Tibial artery (tissue), 4 donors: ENCODE measurements at regions not wholly inside any gene's neighbourhood (a gene's known extent, or its start where the extent isn't known, plus 50 kb on each side); places are given as distances from the start of the nearest gene placed in this dataset.

Experiments
- DNase-seq, 2 donors: peaks; one replicate each; pipeline ENCODE4 v3.0.0-alpha.2; 2019
- H3K27ac ChIP-seq, 2 donors: fragments of 200-600 bp; sonication (generic) in 1 of 2; 1 replicate in 1 of 2; 2 replicates in 1 of 2; pipeline ENCODE4 v1.5.1; 2018 to 2019; ENCODE audit warnings: mild to moderate bottlenecking in 1 of 2
- H3K27me3 ChIP-seq, 2 donors: fragments of 200-600 bp; sonication (generic) in 1 of 2; one replicate each; pipeline versions ENCODE4 v1.5.1 to v1.6.0; 2016 to 2019
- H3K36me3 ChIP-seq, 3 donors: fragments of 200-600 bp; sonication (generic) in 2 of 3; one replicate each; pipeline ENCODE4 v1.5.1; 2016 to 2019; ENCODE audit warnings: mild to moderate bottlenecking in 2 of 3
- H3K4me1 ChIP-seq, 4 donors: fragments of 200-600 bp; sonication (generic) in 2 of 4; 1 replicate in 3 of 4; 2 replicates in 1 of 4; pipeline ENCODE4 v1.5.1; 2016 to 2019
- H3K4me3 ChIP-seq, 2 donors: fragments of 200-600 bp; sonication (generic) in 1 of 2; 1 replicate in 1 of 2; 2 replicates in 1 of 2; pipeline ENCODE4 v1.5.1; 2018 to 2019; ENCODE audit warnings: mild to moderate bottlenecking in 2 of 2
- H3K9me3 ChIP-seq, 3 donors: fragments of 200-600 bp; sonication (generic) in 1 of 3; one replicate each; pipeline ENCODE4 v1.5.1; 2016 to 2019
- CTCF ChIP-seq, 2 experiments: fragments of 200-600 bp in 1 of 2; fragments of 450-650 bp in 1 of 2; IDR thresholded peaks; one replicate each; pipeline ENCODE4 v1.5.1; 2017 to 2019; ENCODE audit warnings: antibody characterized with exemption in 2 of 2, mild to moderate bottlenecking in 1 of 2, moderate library complexity in 1 of 2
- intact Hi-C: fragments of 100-400 bp; cut with DNase I; formaldehyde crosslinking; loops from one replicate; pipeline ENCODE4 v1.15.0; 2023; ENCODE audit warnings: low total_unique reads

- DNase-seq, result no peak
- Histone ChIP-seq H3K27me3 (no peaks in the 10 kb centered on the region), H3K4me1 (no peaks in the 10 kb centered on the region), H3K9me3 (peaks cover 0 to 19% (median 10%) of the 10 kb centered on the region in 3 donors), H3K4me3 (no peak overlapping the region), H3K36me3 (no peaks in the 10 kb centered on the region), H3K27ac (no peak overlapping the region)
- intact Hi-C loops, result no loop called here
- TF ChIP-seq CTCF (IDR thresholded peaks at IDR 0.05), result no peak
Measured at GRCh38 chr7:157061979-157062378, 51.5 kb upstream of the MNX1 start.

- H3K4me1 ChIP-seq, result no peaks in the 10 kb centered on the region
- H3K36me3 ChIP-seq, result no peaks in the 10 kb centered on the region
- no peak overlapping the region for H3K27ac ChIP-seq
- TF ChIP-seq CTCF (IDR thresholded peaks at IDR 0.05), result no peak
- H3K4me3 ChIP-seq, result no peak overlapping the region
- intact Hi-C loops, result no loop called here
- no peak for DNase-seq
- peaks cover 0 to 19% (median 14%) of the 10 kb centered on the region in 3 donors for H3K9me3 ChIP-seq
- H3K27me3 ChIP-seq, result no peaks in the 10 kb centered on the region
Measured at GRCh38 chr7:157065046-157065445, 54.6 kb upstream of the MNX1 start.

GRCh38 chr7:157072361-157072760 lies 61.9 kb upstream of the MNX1 start:
- H3K4me1 ChIP-seq, result no peaks in the 10 kb centered on the region
- peak in 1 of 2 donors; percentile 19 for DNase-seq
- intact Hi-C loops, result no loop called here
- peaks cover 0 to 14% (median 10%) of the 10 kb centered on the region in 3 donors for H3K9me3 ChIP-seq
- H3K4me3 ChIP-seq, result no peak overlapping the region
- peaks cover 0 to 17% of the 10 kb centered on the region in 2 donors for H3K27me3 ChIP-seq
- no peak for TF ChIP-seq CTCF (IDR thresholded peaks at IDR 0.05)
- H3K36me3 ChIP-seq, result no peaks in the 10 kb centered on the region
- H3K27ac ChIP-seq, result no peak overlapping the region

GRCh38 chr7:157073335-157073734 lies 62.9 kb upstream of the MNX1 start:
- no peaks in the 10 kb centered on the region for H3K4me1 ChIP-seq
- no peak overlapping the region for H3K4me3 ChIP-seq
- H3K27ac ChIP-seq, result no peak overlapping the region
- no peaks in the 10 kb centered on the region for H3K36me3 ChIP-seq
- H3K27me3 ChIP-seq, result peaks cover 0 to 27% of the 10 kb centered on the region in 2 donors
- intact Hi-C loops, result no loop called here
- TF ChIP-seq CTCF (IDR thresholded peaks at IDR 0.05), result no peak
- H3K9me3 ChIP-seq, result peaks cover 0 to 10% (median 10%) of the 10 kb centered on the region in 3 donors
- no peak for DNase-seq

- Histone ChIP-seq H3K4me1 (no peaks in the 10 kb centered on the region), H3K4me3 (no peak overlapping the region), H3K36me3 (no peaks in the 10 kb centered on the region), H3K27me3 (peaks cover 0 to 33% of the 10 kb centered on the region in 2 donors), H3K27ac (no peak overlapping the region), H3K9me3 (peaks cover 0 to 10% (median 10%) of the 10 kb centered on the region in 3 donors)
- TF ChIP-seq CTCF (IDR thresholded peaks at IDR 0.05), result no peak
- intact Hi-C loops, result no loop called here
- DNase-seq, result peak in 1 of 2 donors; percentile 3
Measured at GRCh38 chr7:157073949-157074624, 63.6 kb upstream of the MNX1 start.
